ENCODE measurements at regions not wholly inside any gene's neighbourhood (a gene's known extent, or its start where the extent isn't known, plus 50 kb on each side); places are given as distances from the start of the nearest gene placed in this dataset.

DNA sequence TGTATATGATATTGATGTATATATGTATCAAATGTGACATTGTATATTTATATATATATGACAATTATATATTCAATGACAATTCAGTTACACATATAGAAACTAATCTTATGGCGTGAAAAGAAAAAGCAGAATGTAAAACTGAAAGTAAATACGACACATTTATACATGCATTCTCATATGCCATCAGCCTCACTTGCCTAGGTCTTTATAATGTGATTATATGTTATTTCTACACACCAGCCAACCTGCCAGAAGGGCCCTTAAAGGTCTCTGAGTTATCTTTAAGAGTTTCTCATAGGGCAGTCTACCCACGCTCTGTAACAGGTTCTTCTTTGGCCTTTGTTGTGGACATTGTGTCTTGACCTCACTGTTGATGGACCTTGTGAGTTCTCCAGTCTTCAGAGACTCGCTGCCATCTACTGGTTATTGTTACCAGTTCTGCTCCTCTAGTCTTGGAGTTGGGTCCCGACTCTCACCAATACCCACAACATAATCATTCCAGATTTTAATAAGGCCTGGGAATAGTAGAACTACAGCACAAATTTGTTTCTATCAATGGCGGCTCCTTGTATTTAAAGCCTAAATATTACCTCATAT is 371.5 kb upstream of the GOLIM4 start:
- Histone ChIP-seq H2AFZ (ENCODE audit: control insufficient read depth, low read length) (no peak overlapping the region), H3K4me2 (ENCODE audit: control insufficient read depth, extremely low read depth, insufficient read depth, low read depth, low read length) (no peak overlapping the region), H3K9ac (ENCODE audit: control insufficient read depth, extremely low read depth, insufficient read depth, low read length) (no peak overlapping the region), H3K9me1 (ENCODE audit: control insufficient read depth, extremely low read depth, insufficient read depth, low read length) (no peaks in the 10 kb centered on the region), H3K36me3 (ENCODE audit: control insufficient read depth in 2 of 2, extremely low read depth in 1 of 2, insufficient read depth in 2 of 2, low read length in 2 of 2) (no peaks in the 10 kb centered on the region), H3K4me1 (ENCODE audit: control insufficient read depth, extremely low read depth, insufficient read depth, low read length) (no peaks in the 10 kb centered on the region), H3K27me3 (ENCODE audit: control insufficient read depth, extremely low read depth, insufficient read depth, low read length) (no peaks in the 10 kb centered on the region), H3K9me3 (ENCODE audit: control insufficient read depth, low read depth, low read length) (no peaks in the 10 kb centered on the region), H3K4me3 (ENCODE audit: control insufficient read depth in 2 of 3, extremely low read depth in 1 of 3, insufficient read depth in 2 of 3, low read depth in 1 of 3, low read length in 3 of 3) (no peak overlapping the region), H3K79me2 (ENCODE audit: control insufficient read depth, insufficient read depth, low read length) (no peaks in the 10 kb centered on the region), H4K20me1 (ENCODE audit: control insufficient read depth, extremely low read depth, insufficient read depth, low read length) (no peaks in the 10 kb centered on the region), H3K27ac (ENCODE audit: control insufficient read depth, insufficient read depth, low read length) (no peak overlapping the region)
- TF ChIP-seq, protein P1, sequence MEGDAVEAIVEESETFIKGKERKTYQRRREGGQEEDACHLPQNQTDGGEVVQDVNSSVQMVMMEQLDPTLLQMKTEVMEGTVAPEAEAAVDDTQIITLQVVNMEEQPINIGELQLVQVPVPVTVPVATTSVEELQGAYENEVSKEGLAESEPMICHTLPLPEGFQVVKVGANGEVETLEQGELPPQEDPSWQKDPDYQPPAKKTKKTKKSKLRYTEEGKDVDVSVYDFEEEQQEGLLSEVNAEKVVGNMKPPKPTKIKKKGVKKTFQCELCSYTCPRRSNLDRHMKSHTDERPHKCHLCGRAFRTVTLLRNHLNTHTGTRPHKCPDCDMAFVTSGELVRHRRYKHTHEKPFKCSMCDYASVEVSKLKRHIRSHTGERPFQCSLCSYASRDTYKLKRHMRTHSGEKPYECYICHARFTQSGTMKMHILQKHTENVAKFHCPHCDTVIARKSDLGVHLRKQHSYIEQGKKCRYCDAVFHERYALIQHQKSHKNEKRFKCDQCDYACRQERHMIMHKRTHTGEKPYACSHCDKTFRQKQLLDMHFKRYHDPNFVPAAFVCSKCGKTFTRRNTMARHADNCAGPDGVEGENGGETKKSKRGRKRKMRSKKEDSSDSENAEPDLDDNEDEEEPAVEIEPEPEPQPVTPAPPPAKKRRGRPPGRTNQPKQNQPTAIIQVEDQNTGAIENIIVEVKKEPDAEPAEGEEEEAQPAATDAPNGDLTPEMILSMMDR (optimal IDR thresholded peaks at IDR 0.05 in 1 of 3, IDR thresholded peaks at IDR 0.05 in 1 of 3, conservative IDR thresholded peaks at IDR 0.05 in 1 of 3; ENCODE audit: extremely low read depth in 1 of 3, insufficient read depth in 2 of 3, low read length in 3 of 3) = peak; percentile 14 to 41 (median 31)
- TF ChIP-seq EZH2 (IDR thresholded peaks at IDR 0.05; ENCODE audit: low read length) = no peak
- no peak for DNase-seq (ENCODE audit: low read depth, low spot score)
- FAIRE-seq = no peak
- dilution Hi-C loops (cut with MboI; ENCODE audit: extremely low pct_ligation_motif_present, low sequenced_read_pairs) = no loop called here

DNA sequence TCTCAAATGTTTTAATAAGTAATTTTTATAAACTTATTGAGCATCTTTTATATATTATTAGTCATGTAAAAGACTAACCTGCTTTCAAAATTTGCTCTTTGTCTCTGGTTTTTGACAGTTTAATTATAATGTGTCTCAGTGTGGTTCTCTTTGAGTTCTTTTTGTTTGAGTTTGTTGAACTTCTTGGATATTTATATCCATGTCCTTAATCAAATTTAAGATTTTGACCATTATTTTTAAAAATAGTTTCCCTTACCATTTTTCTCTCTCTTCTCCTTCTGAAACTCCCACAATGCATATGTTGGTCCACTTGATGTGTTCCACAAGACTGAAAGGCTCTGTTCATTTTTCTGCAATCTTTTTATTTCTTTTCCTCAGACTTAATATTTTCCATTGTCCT is 366.1 kb upstream of the GOLIM4 start:
- no peak for FAIRE-seq

More for the DNA sequence above, 366.1 kb upstream of the GOLIM4 start:
- no peak overlapping the region for H3K4me3 ChIP-seq (ENCODE audit: control insufficient read depth in 2 of 3, extremely low read depth in 1 of 3, insufficient read depth in 2 of 3, low read depth in 1 of 3, low read length in 3 of 3)
- H3K4me1 ChIP-seq (ENCODE audit: control insufficient read depth, extremely low read depth, insufficient read depth, low read length) = no peaks in the 10 kb centered on the region
- H3K9me1 ChIP-seq (ENCODE audit: control insufficient read depth, extremely low read depth, insufficient read depth, low read length) = no peaks in the 10 kb centered on the region
- TF ChIP-seq EZH2 (IDR thresholded peaks at IDR 0.05; ENCODE audit: low read length) = no peak
- TF ChIP-seq, protein P1 (optimal IDR thresholded peaks at IDR 0.05 in 1 of 3, IDR thresholded peaks at IDR 0.05 in 1 of 3, conservative IDR thresholded peaks at IDR 0.05 in 1 of 3; ENCODE audit: extremely low read depth in 1 of 3, insufficient read depth in 2 of 3, low read length in 3 of 3) = no peak
- H3K4me2 ChIP-seq (ENCODE audit: control insufficient read depth, extremely low read depth, insufficient read depth, low read depth, low read length) = no peak overlapping the region
- H4K20me1 ChIP-seq (ENCODE audit: control insufficient read depth, extremely low read depth, insufficient read depth, low read length) = no peaks in the 10 kb centered on the region
- no peaks in the 10 kb centered on the region for H3K79me2 ChIP-seq (ENCODE audit: control insufficient read depth, insufficient read depth, low read length)
- H3K27ac ChIP-seq (ENCODE audit: control insufficient read depth, insufficient read depth, low read length) = no peak overlapping the region
- no peak for DNase-seq (ENCODE audit: low read depth, low spot score)
- H3K9me3 ChIP-seq (ENCODE audit: control insufficient read depth, low read depth, low read length) = no peaks in the 10 kb centered on the region
- H2AFZ ChIP-seq (ENCODE audit: control insufficient read depth, low read length) = no peak overlapping the region
- dilution Hi-C loops (cut with MboI; ENCODE audit: extremely low pct_ligation_motif_present, low sequenced_read_pairs) = no loop called here
- H3K27me3 ChIP-seq (ENCODE audit: control insufficient read depth, extremely low read depth, insufficient read depth, low read length) = no peaks in the 10 kb centered on the region
- no peak overlapping the region for H3K9ac ChIP-seq (ENCODE audit: control insufficient read depth, extremely low read depth, insufficient read depth, low read length)
- H3K36me3 ChIP-seq (ENCODE audit: control insufficient read depth in 2 of 2, extremely low read depth in 1 of 2, insufficient read depth in 2 of 2, low read length in 2 of 2) = no peaks in the 10 kb centered on the region

All from keratinocyte (primary cell).